Fibroblast of lung (primary cell): ENCODE measurements at regions not wholly inside any gene's neighbourhood (a gene's known extent, or its start where the extent isn't known, plus 50 kb on each side); places are given as distances from the start of the nearest gene placed in this dataset.

Experiments
- EZH2 ChIP-seq: IDR thresholded peaks from 2 replicates; pipeline ENCODE4 v1.5.1; 2012; ENCODE audit warnings: low read length, control low read depth, mild to moderate bottlenecking; ENCODE audit errors: missing control alignments
- TF ChIP-seq, protein P1 (sequence below), 2 donors: IDR thresholded peaks in 1 of 2; conservative IDR thresholded peaks in 1 of 2; 1 replicate in 1 of 2; 2 replicates in 1 of 2; pipeline ENCODE4 v1.5.1; 2011 to 2012; ENCODE audit warnings: low read length in 2 of 2, control low read depth in 1 of 2, inconsistent platforms in 1 of 2, low read depth in 1 of 2, mild to moderate bottlenecking in 1 of 2

DNA sequence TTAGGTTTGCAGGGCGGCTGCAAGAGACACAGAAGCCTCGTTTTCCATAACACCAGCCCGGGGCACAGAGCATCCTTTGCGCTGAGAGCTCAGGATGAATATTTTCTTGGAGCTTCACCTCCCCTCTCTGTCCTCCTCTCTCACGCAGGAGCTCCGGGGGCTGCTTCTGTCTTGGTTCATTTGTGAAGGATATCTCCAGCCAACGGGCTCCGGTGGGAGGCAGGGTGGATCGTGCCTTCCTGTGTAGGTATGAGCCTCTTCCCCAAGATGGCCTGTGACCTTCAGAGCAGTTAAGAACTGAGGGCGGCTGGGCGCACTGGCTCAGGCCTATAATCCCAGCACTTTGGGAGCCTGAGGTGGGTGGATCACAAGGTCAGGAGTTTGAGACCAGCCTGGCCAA, 319.0 kb upstream of the C1orf174 start:
- TF ChIP-seq, protein P1, sequence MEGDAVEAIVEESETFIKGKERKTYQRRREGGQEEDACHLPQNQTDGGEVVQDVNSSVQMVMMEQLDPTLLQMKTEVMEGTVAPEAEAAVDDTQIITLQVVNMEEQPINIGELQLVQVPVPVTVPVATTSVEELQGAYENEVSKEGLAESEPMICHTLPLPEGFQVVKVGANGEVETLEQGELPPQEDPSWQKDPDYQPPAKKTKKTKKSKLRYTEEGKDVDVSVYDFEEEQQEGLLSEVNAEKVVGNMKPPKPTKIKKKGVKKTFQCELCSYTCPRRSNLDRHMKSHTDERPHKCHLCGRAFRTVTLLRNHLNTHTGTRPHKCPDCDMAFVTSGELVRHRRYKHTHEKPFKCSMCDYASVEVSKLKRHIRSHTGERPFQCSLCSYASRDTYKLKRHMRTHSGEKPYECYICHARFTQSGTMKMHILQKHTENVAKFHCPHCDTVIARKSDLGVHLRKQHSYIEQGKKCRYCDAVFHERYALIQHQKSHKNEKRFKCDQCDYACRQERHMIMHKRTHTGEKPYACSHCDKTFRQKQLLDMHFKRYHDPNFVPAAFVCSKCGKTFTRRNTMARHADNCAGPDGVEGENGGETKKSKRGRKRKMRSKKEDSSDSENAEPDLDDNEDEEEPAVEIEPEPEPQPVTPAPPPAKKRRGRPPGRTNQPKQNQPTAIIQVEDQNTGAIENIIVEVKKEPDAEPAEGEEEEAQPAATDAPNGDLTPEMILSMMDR (conservative IDR thresholded peaks at IDR 0.05 in 1 of 2, IDR thresholded peaks at IDR 0.05 in 1 of 2; ENCODE audit: low read depth in 1 of 2, low read length in 2 of 2): no peak
- no peak for TF ChIP-seq EZH2
